Superior temporal gyrus (tissue), 1 donor: ENCODE measurements at regions not wholly inside any gene's neighbourhood (a gene's known extent, or its start where the extent isn't known, plus 50 kb on each side); places are given as distances from the start of the nearest gene placed in this dataset.

Source experiments
- DNase-seq: peaks from one replicate; pipeline ENCODE4 v3.0.0-alpha.2; 2016; ENCODE audit errors: extremely low spot score

GRCh38 chr10:46228563-46229071 lies 58.2 kb upstream of the ANTXRL start:
- DNase-seq: peak; percentile 89

GRCh38 chr10:46229144-46229563 lies 57.6 kb upstream of the ANTXRL start:
- DNase-seq: no peak

- no peak for DNase-seq
Observed at GRCh38 chr10:46230615-46231014, 56.2 kb upstream of the ANTXRL start.

- no peak for DNase-seq
Observed at GRCh38 chr10:46231087-46231486, 55.7 kb upstream of the ANTXRL start.

GRCh38 chr10:46232084-46232483 lies 54.7 kb upstream of the ANTXRL start:
- no peak for DNase-seq

- no peak for DNase-seq
Observed at GRCh38 chr10:46232666-46233065, 54.1 kb upstream of the ANTXRL start.

GRCh38 chr10:46233181-46233580 lies 53.6 kb upstream of the ANTXRL start:
- DNase-seq: no peak

GRCh38 chr10:46234026-46234425 lies 52.8 kb upstream of the ANTXRL start:
- no peak for DNase-seq

- no peak for DNase-seq
Observed at GRCh38 chr10:46234431-46235060, 52.3 kb upstream of the ANTXRL start.

GRCh38 chr10:46235705-46236545 lies 50.9 kb upstream of the ANTXRL start:
- no peak for DNase-seq

- DNase-seq: no peak
Observed at GRCh38 chr10:46236546-46236887, 50.3 kb upstream of the ANTXRL start.

GRCh38 chr10:46236941-46237681 lies 49.7 kb upstream of the ANTXRL start:
- no peak for DNase-seq
